HG03139 (cell line): ENCODE measurements at regions not wholly inside any gene's neighbourhood (a gene's known extent, or its start where the extent isn't known, plus 50 kb on each side); places are given as distances from the start of the nearest gene placed in this dataset.
"Not testable (repeated sequence)": the region's sequence is repeated elsewhere in the genome, so short reads cannot be mapped to it uniquely, and the experiment has no call there.

Source experiments
- ATAC-seq: cut with Tn5 transposase; IDR thresholded peaks from one replicate; pipeline ENCODE4 v1.9.1; 2021; ENCODE audit not compliant: unreplicated experiment

GRCh38 chr18:14190776-14191442 lies 58.7 kb upstream of the ZNF519 start:
- ATAC-seq: peak; percentile 87

DNA sequence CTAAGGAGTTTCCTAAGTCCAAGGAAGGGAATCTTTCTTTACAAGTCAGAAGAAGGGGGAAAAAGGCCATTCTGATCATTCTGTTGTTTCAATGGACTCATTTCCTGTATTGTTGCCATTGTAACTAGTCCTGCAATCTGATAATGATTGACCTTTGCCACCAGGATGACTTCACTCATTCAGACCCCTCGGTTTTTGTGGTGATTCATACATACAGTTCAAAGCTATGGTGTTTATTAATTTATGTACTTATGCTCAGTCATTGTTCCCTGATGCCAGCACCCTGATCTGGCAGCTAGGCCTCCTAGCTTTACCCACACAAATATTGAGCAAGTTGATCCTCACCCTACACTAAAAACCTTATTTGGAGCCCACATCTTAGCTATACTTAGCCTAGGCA lies 57.6 kb upstream of the ZNF519 start:
- ATAC-seq: no peak

DNA sequence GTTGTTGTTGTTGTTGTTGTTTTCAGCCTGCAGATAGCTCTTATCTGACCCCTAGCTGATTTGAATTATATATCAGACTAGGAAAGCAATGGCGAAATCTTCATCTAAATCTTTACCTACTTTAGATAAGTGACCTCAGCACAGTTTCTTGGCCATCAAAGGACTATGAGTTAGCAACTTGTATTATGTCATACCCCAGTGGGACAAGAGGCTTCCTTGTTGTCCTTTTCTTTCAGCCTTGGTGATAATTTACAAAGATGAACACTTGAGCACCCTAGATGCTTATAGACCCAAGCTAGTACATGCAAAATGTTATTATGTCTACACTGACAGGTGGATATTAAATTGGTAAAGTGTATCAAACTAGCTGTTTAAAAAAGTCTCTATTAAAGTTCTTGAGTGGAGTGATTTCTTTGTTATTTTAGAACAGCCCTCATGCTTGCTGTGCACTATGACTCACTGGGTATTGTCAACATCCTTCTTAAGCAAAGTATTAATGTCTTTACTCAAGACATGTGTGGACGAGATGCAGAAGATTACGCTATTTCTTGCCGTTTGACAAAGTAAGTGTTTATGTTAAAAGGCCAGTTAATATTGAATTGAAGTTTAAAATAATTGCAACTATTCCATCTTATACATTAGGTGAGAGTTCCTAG lies 56.6 kb upstream of the ZNF519 start:
- ATAC-seq: not testable (repeated sequence)
